OCI-LY1 (cell line): ENCODE measurements at regions not wholly inside any gene's neighbourhood (a gene's known extent, or its start where the extent isn't known, plus 50 kb on each side); places are given as distances from the start of the nearest gene placed in this dataset.
"Not testable (repeated sequence)": the region's sequence is repeated elsewhere in the genome, so short reads cannot be mapped to it uniquely, and the experiment has no call there.

Experiments used
- H2AFZ ChIP-seq: fragments of 200-600 bp; sonication (generic), shearing (Covaris generic); 2 replicates; pipeline ENCODE4 v1.6.0; 2014; ENCODE audit warnings: antibody characterized with exemption, mild to moderate bottlenecking, low read length
- H3F3A ChIP-seq: fragments of 200-600 bp; sonication (generic), shearing (Covaris generic); 2 replicates; pipeline ENCODE4 v1.6.0; 2014; ENCODE audit warnings: mild to moderate bottlenecking, antibody characterized with exemption, low read length, moderate library complexity; ENCODE audit not compliant: insufficient read depth
- H3K27ac ChIP-seq: fragments of 200-600 bp; sonication (generic); 2 replicates; pipeline ENCODE4 v1.5.1; 2014; ENCODE audit warnings: low read length, mixed run types, mild to moderate bottlenecking, low read depth; ENCODE audit not compliant: poor library complexity, severe bottlenecking
- H3K27me3 ChIP-seq: fragments of 200-600 bp; sonication (generic); 2 replicates; pipeline ENCODE4 v1.6.0; 2014; ENCODE audit warnings: antibody characterized with exemption, mild to moderate bottlenecking, low read length, moderate library complexity; ENCODE audit not compliant: insufficient read depth
- H3K36me3 ChIP-seq: fragments of 200-600 bp; sonication (generic); 2 replicates; pipeline ENCODE4 v1.6.1; 2014; ENCODE audit warnings: mild to moderate bottlenecking, antibody characterized with exemption, low read length, moderate library complexity, mixed read lengths; ENCODE audit not compliant: insufficient read depth
- H3K4me1 ChIP-seq: fragments of 200-600 bp; sonication (generic); 2 replicates; pipeline ENCODE4 v1.5.1; 2014; ENCODE audit warnings: mild to moderate bottlenecking, low read length, moderate library complexity; ENCODE audit not compliant: insufficient read depth, severe bottlenecking
- H3K4me2 ChIP-seq: fragments of 200-600 bp; sonication (generic), shearing (Covaris generic); 2 replicates; pipeline ENCODE4 v1.6.1; 2014; ENCODE audit warnings: low read length
- H3K4me3 ChIP-seq: fragments of 200-600 bp; sonication (generic); 2 replicates; pipeline ENCODE4 v1.5.1; 2014; ENCODE audit warnings: low read length, low read depth, mild to moderate bottlenecking, mixed read lengths; ENCODE audit not compliant: poor library complexity, severe bottlenecking
- H3K79me2 ChIP-seq: fragments of 200-600 bp; shearing (Covaris generic); 2 replicates; pipeline ENCODE4 v1.6.1; 2016; ENCODE audit warnings: mixed run types, low read length, mixed read lengths; ENCODE audit not compliant: insufficient read depth
- H3K9ac ChIP-seq: fragments of 200-600 bp; sonication (generic), shearing (Covaris generic); 2 replicates; pipeline ENCODE4 v1.6.1; 2014; ENCODE audit warnings: mild to moderate bottlenecking, low read length, mixed read lengths
- H3K9me2 ChIP-seq: fragments of 200-600 bp; sonication (generic), shearing (Covaris generic); 2 replicates; pipeline ENCODE4 v1.6.1; 2014; ENCODE audit warnings: low read depth, mild to moderate bottlenecking, low read length, mixed read lengths
- H3K9me3 ChIP-seq: fragments of 200-600 bp; shearing (Covaris generic); 2 replicates; pipeline ENCODE4 v1.6.1; 2014; ENCODE audit warnings: low read length, mixed read lengths
- H4K20me1 ChIP-seq: fragments of 200-600 bp; sonication (generic), shearing (Covaris generic); 2 replicates; pipeline ENCODE4 v1.6.0; 2016; ENCODE audit warnings: mild to moderate bottlenecking, low read length; ENCODE audit not compliant: insufficient read depth
- EZH2 ChIP-seq: fragments of 200-600 bp; sonication (generic), shearing (Covaris generic); IDR thresholded peaks from 2 replicates; pipeline ENCODE4 v1.8.0; 2017; ENCODE audit warnings: borderline replicate concordance, mixed run types, mild to moderate bottlenecking, antibody characterized with exemption, low read length, moderate library complexity, mixed read lengths
- TF ChIP-seq, protein P1 (sequence below): fragments of 200-600 bp; sonication (generic), shearing (Covaris generic); IDR thresholded peaks from 2 replicates; pipeline ENCODE4 v1.5.1; 2017; ENCODE audit warnings: mild to moderate bottlenecking, antibody characterized with exemption, low read length, moderate library complexity, mixed read lengths

GRCh38 chr4:55272589-55272988 is 73.5 kb upstream of the SRD5A3 start:
- Histone ChIP-seq H3K36me3 (no peaks in the 10 kb centered on the region), H3K9me2 (no peaks in the 10 kb centered on the region), H3K79me2 (no peaks in the 10 kb centered on the region), H3K27me3 (no peaks in the 10 kb centered on the region), H2AFZ (no peak overlapping the region), H3K4me1 (no peaks in the 10 kb centered on the region), H3K4me2 (no peak overlapping the region), H3K9ac (no peak overlapping the region), H3K4me3 (no peak overlapping the region), H3K9me3 (no peaks in the 10 kb centered on the region), H3F3A (no peaks in the 10 kb centered on the region), H4K20me1 (no peaks in the 10 kb centered on the region), H3K27ac (no peak overlapping the region)
- TF ChIP-seq, protein P1, sequence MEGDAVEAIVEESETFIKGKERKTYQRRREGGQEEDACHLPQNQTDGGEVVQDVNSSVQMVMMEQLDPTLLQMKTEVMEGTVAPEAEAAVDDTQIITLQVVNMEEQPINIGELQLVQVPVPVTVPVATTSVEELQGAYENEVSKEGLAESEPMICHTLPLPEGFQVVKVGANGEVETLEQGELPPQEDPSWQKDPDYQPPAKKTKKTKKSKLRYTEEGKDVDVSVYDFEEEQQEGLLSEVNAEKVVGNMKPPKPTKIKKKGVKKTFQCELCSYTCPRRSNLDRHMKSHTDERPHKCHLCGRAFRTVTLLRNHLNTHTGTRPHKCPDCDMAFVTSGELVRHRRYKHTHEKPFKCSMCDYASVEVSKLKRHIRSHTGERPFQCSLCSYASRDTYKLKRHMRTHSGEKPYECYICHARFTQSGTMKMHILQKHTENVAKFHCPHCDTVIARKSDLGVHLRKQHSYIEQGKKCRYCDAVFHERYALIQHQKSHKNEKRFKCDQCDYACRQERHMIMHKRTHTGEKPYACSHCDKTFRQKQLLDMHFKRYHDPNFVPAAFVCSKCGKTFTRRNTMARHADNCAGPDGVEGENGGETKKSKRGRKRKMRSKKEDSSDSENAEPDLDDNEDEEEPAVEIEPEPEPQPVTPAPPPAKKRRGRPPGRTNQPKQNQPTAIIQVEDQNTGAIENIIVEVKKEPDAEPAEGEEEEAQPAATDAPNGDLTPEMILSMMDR = no peak
- TF ChIP-seq EZH2 = no peak

DNA sequence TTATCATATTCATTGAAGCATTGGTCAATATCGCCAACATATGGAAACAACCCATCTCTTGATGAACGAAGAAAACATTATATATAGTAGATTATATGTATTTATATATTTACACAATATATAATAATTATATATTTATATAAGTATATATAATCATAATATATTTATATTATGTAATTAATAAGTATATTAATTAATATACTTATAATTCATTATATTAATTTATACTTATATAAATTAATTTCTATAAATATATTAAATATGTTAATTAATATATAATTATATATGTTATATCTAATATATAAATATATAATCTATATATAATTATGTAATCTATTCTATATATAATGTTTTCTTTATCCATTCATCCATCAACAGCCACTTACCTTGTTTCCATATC is 69.0 kb upstream of the SRD5A3 start:
- Histone ChIP-seq H3K27me3 (no peaks in the 10 kb centered on the region), H3K9ac (no peak overlapping the region), H2AFZ (no peak overlapping the region), H3K4me3 (no peak overlapping the region), H3F3A (no peaks in the 10 kb centered on the region), H3K9me2 (no peaks in the 10 kb centered on the region), H3K36me3 (no peaks in the 10 kb centered on the region), H3K4me2 (no peak overlapping the region), H3K27ac (no peak overlapping the region), H3K79me2 (no peaks in the 10 kb centered on the region), H4K20me1 (no peaks in the 10 kb centered on the region), H3K9me3 (no peaks in the 10 kb centered on the region), H3K4me1 (no peaks in the 10 kb centered on the region)
- TF ChIP-seq EZH2 = no peak
- TF ChIP-seq, protein P1 = no peak

GRCh38 chr4:55278316-55278715 is 67.7 kb upstream of the SRD5A3 start:
- Histone ChIP-seq H3K4me2 (no peak overlapping the region), H3K4me3 (no peak overlapping the region), H3K79me2 (no peaks in the 10 kb centered on the region), H3K36me3 (no peaks in the 10 kb centered on the region), H3F3A (no peaks in the 10 kb centered on the region), H3K9me2 (no peaks in the 10 kb centered on the region), H4K20me1 (no peaks in the 10 kb centered on the region), H2AFZ (no peak overlapping the region), H3K27ac (no peak overlapping the region), H3K9ac (no peak overlapping the region), H3K9me3 (no peaks in the 10 kb centered on the region), H3K4me1 (no peaks in the 10 kb centered on the region), H3K27me3 (no peaks in the 10 kb centered on the region)
- TF ChIP-seq, protein P1 = no peak
- TF ChIP-seq EZH2 = no peak

DNA sequence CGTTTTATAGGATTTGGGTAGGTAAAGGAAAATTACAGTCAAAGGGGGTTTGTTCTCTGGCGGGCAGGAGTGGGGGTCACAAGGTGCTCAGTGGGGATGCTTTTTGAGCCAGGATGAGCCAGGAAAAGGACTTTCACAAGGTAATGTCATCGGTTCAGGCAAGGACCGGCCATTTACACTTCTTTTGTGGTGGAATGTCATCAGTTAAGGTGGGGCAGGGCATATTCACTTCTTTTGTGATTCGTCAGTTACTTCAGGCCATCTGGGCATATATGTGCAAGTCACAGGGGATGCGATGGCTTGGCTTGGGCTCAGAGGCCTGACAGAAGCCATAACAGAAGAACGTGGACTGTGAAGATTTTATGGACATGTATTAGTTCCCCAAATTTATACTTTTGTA is 65.6 kb upstream of the SRD5A3 start:
- H3K9ac ChIP-seq, H3K27ac ChIP-seq, H3K79me2 ChIP-seq, H3K9me3 ChIP-seq, H3K27me3 ChIP-seq, H3F3A ChIP-seq, H3K4me2 ChIP-seq, H3K36me3 ChIP-seq, H3K9me2 ChIP-seq, H3K4me3 ChIP-seq, H3K4me1 ChIP-seq, H2AFZ ChIP-seq, H4K20me1 ChIP-seq: not testable (repeated sequence)

DNA sequence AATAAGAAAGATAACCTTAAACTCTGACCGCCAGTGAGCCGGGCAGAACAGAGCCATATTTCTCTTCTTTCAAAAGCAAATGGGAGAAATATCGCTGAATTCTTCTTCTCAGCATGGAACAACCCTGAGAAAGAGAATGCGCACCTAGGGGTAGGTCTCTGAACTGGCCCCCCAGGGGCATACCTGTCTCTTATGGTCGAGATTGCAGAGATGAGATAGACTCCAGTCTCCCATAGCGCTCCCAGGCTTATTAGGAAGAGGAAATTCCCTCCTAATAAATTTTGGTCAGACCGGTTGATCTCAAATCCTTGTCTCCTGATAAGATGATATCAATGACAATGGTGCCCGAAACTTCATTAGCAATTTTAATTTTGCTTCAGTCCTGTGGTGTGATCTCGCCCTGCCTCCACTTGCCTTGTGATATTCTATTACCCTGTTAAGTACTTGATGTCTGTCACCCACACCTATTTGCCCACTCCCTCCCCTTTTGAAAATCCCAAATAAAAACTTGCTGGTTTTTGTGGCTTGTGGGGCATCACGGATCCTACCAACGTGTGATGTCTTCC is 64.8 kb upstream of the SRD5A3 start:
- H3K9me2 ChIP-seq, H3K79me2 ChIP-seq, H3K9ac ChIP-seq, H3F3A ChIP-seq, H3K27ac ChIP-seq, H3K4me3 ChIP-seq, H4K20me1 ChIP-seq, H3K27me3 ChIP-seq, H3K4me2 ChIP-seq, H3K4me1 ChIP-seq, H2AFZ ChIP-seq, H3K36me3 ChIP-seq, H3K9me3 ChIP-seq: not testable (repeated sequence)
